GM12874 (cell line): ENCODE measurements at regions not wholly inside any gene's neighbourhood (a gene's known extent, or its start where the extent isn't known, plus 50 kb on each side); places are given as distances from the start of the nearest gene placed in this dataset.

Experiments
- CTCF ChIP-seq: IDR thresholded peaks from 2 replicates; pipeline ENCODE4 v1.5.1; 2011; ENCODE audit warnings: low read depth, mild to moderate bottlenecking, control low read depth, low read length, moderate library complexity; ENCODE audit not compliant: insufficient read depth

GRCh38 chr6:169984181-169985120 lies 233.0 kb downstream of the ERMARD start:
- no peak for TF ChIP-seq CTCF

- TF ChIP-seq CTCF: no peak
Measured at GRCh38 chr6:169983651-169984050, 232.2 kb downstream of the ERMARD start.

GRCh38 chr6:169982461-169983386 lies 231.3 kb downstream of the ERMARD start:
- no peak for TF ChIP-seq CTCF

- no peak for TF ChIP-seq CTCF
Measured at GRCh38 chr6:169981969-169982368, 230.5 kb downstream of the ERMARD start.

GRCh38 chr6:169981568-169981967 lies 230.1 kb downstream of the ERMARD start:
- no peak for TF ChIP-seq CTCF

GRCh38 chr6:169980826-169981450 lies 229.5 kb downstream of the ERMARD start:
- no peak for TF ChIP-seq CTCF
